Body of pancreas (tissue), 4 donors: ENCODE measurements at regions not wholly inside any gene's neighbourhood (a gene's known extent, or its start where the extent isn't known, plus 50 kb on each side); places are given as distances from the start of the nearest gene placed in this dataset.
"Not testable (repeated sequence)": the region's sequence is repeated elsewhere in the genome, so short reads cannot be mapped to it uniquely, and the experiment has no call there.

Source experiments
- ATAC-seq: fragments of 150-250 bp; one replicate; pipeline ENCODE4 v1.9.1; 2016
- DNase-seq, 4 donors: peaks; one replicate each; pipeline ENCODE4 v3.0.0-alpha.2; 2019
- H3K27ac ChIP-seq, 4 donors: fragments of 200-600 bp; sonication (generic); 1 replicate in 3 of 4; 2 replicates in 1 of 4; pipeline versions ENCODE4 v1.5.1 to v1.6.1; 2016 to 2019; ENCODE audit warnings: mild to moderate bottlenecking in 1 of 4, mixed read lengths in 1 of 4, moderate library complexity in 1 of 4
- H3K27me3 ChIP-seq, 2 donors: fragments of 200-600 bp; sonication (generic); one replicate each; pipeline ENCODE4 v1.6.0; 2016; ENCODE audit warnings: mild to moderate bottlenecking in 1 of 2
- H3K36me3 ChIP-seq, 2 donors: fragments of 200-600 bp; sonication (generic); replicated peaks in 1 of 2; 2 replicates each; pipeline ENCODE4 v1.5.1; 2016; ENCODE audit warnings: low read depth in 2 of 2; ENCODE audit not compliant: insufficient read depth in 1 of 2
- H3K4me1 ChIP-seq: fragments of 200-600 bp; sonication (generic); one replicate; pipeline ENCODE4 v1.6.0; 2016
- H3K4me3 ChIP-seq, 2 donors: fragments of 200-600 bp; sonication (generic); 1 replicate in 1 of 2; 2 replicates in 1 of 2; pipeline ENCODE4 v1.5.1; 2016 to 2019
- H3K9me3 ChIP-seq, 3 donors: fragments of 200-600 bp; sonication (generic); 1 replicate in 2 of 3; 2 replicates in 1 of 3; pipeline ENCODE4 v1.5.1; 2016
- POLR2A ChIP-seq, 3 donors: fragments of 450-650 bp; IDR thresholded peaks; one replicate each; pipeline ENCODE4 v1.6.1; 2016; ENCODE audit warnings: antibody characterized with exemption in 3 of 3, mild to moderate bottlenecking in 2 of 3
- WGBS, 2 donors: methylation state at CpG; one replicate each; pipeline ENCODE4 v1.1.5; 2017; 5-methylcytosine and 5-hydroxymethylcytosine counted together
- intact Hi-C: fragments of 100-400 bp; cut with DNase I; formaldehyde crosslinking; loops from one replicate; pipeline ENCODE4 v1.15.1; 2023
- TF ChIP-seq, protein P1 (sequence below), 7 experiments: fragments of 450-650 bp in 4 of 7; fragments of 200-600 bp in 3 of 7; sonication (generic) in 3 of 7; IDR thresholded peaks; one replicate each; pipeline ENCODE4 v1.5.1; 2016 to 2019; ENCODE audit warnings: antibody characterized with exemption in 7 of 7

DNA sequence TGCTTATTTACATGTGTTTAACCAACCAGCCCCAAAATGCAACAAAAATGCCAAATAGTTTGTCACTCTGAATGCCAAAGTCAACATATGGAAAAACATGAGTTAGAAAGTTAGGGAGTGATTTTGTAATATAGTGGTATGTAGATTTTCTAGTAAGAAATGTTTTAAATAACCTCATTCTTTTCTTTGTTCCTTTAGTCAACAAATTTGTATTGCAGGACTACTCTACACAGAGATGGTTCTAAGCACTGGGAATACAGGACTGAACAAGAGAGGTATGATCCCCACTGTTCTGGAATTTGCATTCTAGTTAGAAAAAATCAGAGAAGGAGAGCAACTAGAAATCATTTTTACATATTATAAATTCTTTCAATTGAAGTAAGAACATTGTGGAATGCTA is 218.8 kb upstream of the ANXA10 start:
- TF ChIP-seq, protein P1, sequence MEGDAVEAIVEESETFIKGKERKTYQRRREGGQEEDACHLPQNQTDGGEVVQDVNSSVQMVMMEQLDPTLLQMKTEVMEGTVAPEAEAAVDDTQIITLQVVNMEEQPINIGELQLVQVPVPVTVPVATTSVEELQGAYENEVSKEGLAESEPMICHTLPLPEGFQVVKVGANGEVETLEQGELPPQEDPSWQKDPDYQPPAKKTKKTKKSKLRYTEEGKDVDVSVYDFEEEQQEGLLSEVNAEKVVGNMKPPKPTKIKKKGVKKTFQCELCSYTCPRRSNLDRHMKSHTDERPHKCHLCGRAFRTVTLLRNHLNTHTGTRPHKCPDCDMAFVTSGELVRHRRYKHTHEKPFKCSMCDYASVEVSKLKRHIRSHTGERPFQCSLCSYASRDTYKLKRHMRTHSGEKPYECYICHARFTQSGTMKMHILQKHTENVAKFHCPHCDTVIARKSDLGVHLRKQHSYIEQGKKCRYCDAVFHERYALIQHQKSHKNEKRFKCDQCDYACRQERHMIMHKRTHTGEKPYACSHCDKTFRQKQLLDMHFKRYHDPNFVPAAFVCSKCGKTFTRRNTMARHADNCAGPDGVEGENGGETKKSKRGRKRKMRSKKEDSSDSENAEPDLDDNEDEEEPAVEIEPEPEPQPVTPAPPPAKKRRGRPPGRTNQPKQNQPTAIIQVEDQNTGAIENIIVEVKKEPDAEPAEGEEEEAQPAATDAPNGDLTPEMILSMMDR (IDR thresholded peaks at IDR 0.05): no peak
- intact Hi-C loops: no loop called here
- Histone ChIP-seq H3K36me3 (no peaks in the 10 kb centered on the region), H3K27ac (no peak overlapping the region), H3K9me3 (no peaks in the 10 kb centered on the region), H3K27me3 (no peaks in the 10 kb centered on the region), H3K4me3 (no peak overlapping the region), H3K4me1 (no peaks in the 10 kb centered on the region)
- DNase-seq: no peak
- ATAC-seq: no peak

DNA sequence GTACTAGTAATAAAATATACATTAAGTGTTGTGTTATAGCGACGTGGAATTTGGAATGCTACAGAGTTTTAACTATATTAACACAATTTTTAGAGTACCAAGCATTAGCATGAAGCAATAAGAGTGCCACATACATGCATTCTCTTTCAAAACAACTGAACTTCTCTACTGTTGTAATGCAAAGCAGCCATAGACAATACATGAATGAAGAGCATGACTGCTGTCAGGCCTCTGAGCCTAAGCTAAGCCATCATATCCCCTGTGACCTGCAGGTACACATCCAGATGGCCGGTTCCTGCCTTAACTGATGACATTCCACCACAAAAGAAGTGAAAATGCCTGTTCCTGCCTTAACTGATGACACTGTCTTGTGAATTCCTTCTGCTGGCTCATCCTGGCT is 216.2 kb upstream of the ANXA10 start:
- 70 to 75% methylated on average over 3 of the region's 3 CpGs for WGBS, 2 donors
- H3K36me3 ChIP-seq: not testable (repeated sequence)

DNA sequence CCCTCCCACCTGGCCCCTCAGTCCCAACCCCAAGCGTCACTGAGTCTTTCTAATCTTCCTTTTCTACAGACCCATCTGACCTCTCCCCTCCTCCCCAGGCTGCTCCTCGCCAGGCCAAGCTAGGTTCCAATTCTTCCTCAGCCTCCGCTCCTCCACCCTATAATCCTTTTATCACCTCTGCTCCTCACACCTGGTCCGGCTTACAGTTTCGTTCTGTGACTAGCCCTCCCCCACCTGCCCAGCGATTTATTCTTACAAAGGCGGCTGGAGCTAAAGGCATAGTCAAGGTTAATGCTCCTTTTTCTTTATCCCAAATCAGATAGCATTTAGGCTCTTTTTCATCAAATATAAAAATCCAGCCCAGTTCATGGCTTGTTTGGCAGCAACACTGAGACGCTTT is 214.5 kb upstream of the ANXA10 start:
- H3K36me3 ChIP-seq, H3K4me1 ChIP-seq, intact Hi-C loops, H3K4me3 ChIP-seq, H3K9me3 ChIP-seq, H3K27ac ChIP-seq, DNase-seq, ATAC-seq, H3K27me3 ChIP-seq: not testable (repeated sequence)
- WGBS, 2 donors: 57 to 59% methylated on average over 8 of the region's 8 CpGs

More for the DNA sequence above, 216.2 kb upstream of the ANXA10 start:
- H3K9me3 ChIP-seq, H3K27me3 ChIP-seq, DNase-seq, H3K27ac ChIP-seq, ATAC-seq, H3K4me1 ChIP-seq, intact Hi-C loops, H3K4me3 ChIP-seq: not testable (repeated sequence)

DNA sequence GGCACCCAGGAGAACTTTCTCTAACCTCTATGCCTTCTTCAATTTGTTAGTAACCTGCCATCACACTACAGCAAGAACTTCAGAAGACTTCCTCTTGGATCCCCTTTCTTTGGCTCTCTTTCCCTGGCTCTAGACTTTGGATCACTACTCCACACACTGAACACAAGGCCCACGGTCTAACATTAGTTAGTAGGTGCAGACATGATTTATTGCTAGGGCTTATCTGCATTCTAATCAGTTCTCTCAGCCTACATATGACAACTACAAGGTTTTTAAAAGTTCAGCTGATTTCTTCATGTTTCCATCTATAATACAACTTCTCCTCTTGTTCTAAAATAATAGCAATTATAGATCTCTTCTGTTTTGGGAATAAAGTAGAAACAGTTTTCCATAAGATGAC is 209.1 kb upstream of the ANXA10 start:
- no peak for ATAC-seq
- WGBS, 2 donors: 16 to 17% methylated on average over 1 of the region's 1 CpG
- H3K9me3 ChIP-seq: no peaks in the 10 kb centered on the region

DNA sequence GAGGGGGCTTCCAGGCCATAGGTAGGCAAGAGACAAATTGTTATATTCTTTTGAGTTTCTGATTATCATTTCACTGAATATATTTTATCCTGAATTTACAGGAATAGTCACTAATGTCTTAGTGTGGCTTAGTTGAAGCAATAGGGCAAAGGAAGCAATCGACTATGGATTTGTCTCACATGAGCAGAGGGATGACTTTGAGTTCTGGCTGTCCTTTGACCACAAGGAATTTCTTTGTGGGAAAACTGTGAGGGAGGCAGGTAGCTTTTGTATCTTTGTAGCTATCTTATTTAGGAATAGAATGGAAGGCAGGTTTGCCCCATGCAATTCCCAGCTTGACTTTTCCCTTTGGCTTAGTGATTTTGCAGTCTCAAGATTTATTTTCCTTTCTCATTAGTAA is 207.3 kb upstream of the ANXA10 start:
- Histone ChIP-seq H3K4me1 (no peaks in the 10 kb centered on the region), H3K4me3 (no peak overlapping the region), H3K27me3 (no peaks in the 10 kb centered on the region), H3K36me3 (no peaks in the 10 kb centered on the region), H3K27ac (no peak overlapping the region), H3K9me3 (no peaks in the 10 kb centered on the region)
- TF ChIP-seq, protein P1 (IDR thresholded peaks at IDR 0.05): no peak
- TF ChIP-seq POLR2A (IDR thresholded peaks at IDR 0.05): no peak
- 58 to 67% methylated on average over 1 of the region's 1 CpG for WGBS, 2 donors
- intact Hi-C loops: no loop called here
- ATAC-seq (no peak), DNase-seq (no peak)

More for the DNA sequence above, 209.1 kb upstream of the ANXA10 start:
- intact Hi-C loops: no loop called here
- H3K4me1 ChIP-seq: no peaks in the 10 kb centered on the region
- H3K27ac ChIP-seq: no peak overlapping the region
- H3K36me3 ChIP-seq: no peaks in the 10 kb centered on the region
- no peaks in the 10 kb centered on the region for H3K27me3 ChIP-seq
- DNase-seq: no peak
- H3K4me3 ChIP-seq: no peak overlapping the region
- no peak for TF ChIP-seq POLR2A (IDR thresholded peaks at IDR 0.05)
- TF ChIP-seq, protein P1 (IDR thresholded peaks at IDR 0.05): no peak

DNA sequence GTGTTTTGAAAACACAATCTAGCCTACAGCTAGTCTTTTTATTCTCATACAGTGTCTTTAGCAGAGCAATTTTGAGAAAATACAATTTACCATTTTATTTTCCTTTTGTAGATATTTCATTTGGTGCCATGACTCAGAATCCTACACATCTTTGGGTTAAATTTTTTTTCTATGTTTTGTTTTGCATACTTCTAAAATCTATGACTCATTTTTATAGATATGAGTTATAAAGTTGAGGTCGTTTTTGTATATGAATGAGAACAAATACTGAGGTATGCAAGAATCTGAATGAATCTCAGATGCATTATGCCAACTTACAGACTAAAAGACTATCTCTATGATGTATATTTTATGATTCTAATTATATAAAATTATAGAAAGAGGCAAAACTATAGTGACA is 206.5 kb upstream of the ANXA10 start:
- H3K4me3 ChIP-seq: no peak overlapping the region
- DNase-seq: no peak
- intact Hi-C loops: no loop called here
- H3K36me3 ChIP-seq: no peaks in the 10 kb centered on the region
- no peak overlapping the region for H3K27ac ChIP-seq
- H3K27me3 ChIP-seq: no peaks in the 10 kb centered on the region
- WGBS, 2 donors: 17 to 25% methylated on average over 1 of the region's 1 CpG
- TF ChIP-seq POLR2A (IDR thresholded peaks at IDR 0.05): no peak
- TF ChIP-seq, protein P1 (IDR thresholded peaks at IDR 0.05): no peak
- H3K9me3 ChIP-seq: no peaks in the 10 kb centered on the region
- H3K4me1 ChIP-seq: no peaks in the 10 kb centered on the region
- ATAC-seq: no peak
